KBM-7 (cell line): ENCODE measurements at regions not wholly inside any gene's neighbourhood (a gene's known extent, or its start where the extent isn't known, plus 50 kb on each side); places are given as distances from the start of the nearest gene placed in this dataset.
"Not testable (repeated sequence)": the region's sequence is repeated elsewhere in the genome, so short reads cannot be mapped to it uniquely, and the experiment has no call there.

Experiments used
- DNase-seq: peaks from one replicate; pipeline ENCODE4 v3.0.0-alpha.2; 2015
- in situ Hi-C: fragments of 300-500 bp; cut with MboI; formaldehyde crosslinking; loops from 2 replicates; pipeline ENCODE4 v1.14.3; 2020; ENCODE audit warnings: low sequenced_read_pairs, low pct_unique_long_range_greater_than_20kb, mixed read lengths

DNA sequence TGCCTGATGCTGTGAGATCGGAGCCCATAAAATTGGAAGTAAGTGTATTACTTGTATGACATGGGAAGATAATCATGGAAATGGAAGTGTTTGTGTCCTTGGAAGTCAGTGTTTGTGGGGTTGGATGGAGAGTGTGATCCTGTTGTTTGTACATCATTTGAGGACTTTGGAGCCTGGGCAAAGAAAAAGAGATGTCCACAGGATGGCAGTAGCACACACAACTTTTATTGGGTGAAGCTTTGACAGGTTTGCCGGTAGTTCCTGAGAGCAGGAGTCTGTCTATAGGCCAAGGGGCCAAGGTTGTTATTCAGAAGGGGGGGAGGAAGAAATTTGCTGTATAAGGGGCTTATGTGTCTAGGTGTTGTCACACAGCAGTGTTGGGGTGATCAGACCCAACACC lies 533.3 kb downstream of the RPIA start:
- in situ Hi-C loops, DNase-seq: not testable (repeated sequence)

- DNase-seq, in situ Hi-C loops: not testable (repeated sequence)
These were observed 538.5 kb downstream of the RPIA start for GRCh38 chr2:89229979-89230378.

GRCh38 chr2:89231241-89231640 lies 539.8 kb downstream of the RPIA start:
- DNase-seq, in situ Hi-C loops: not testable (repeated sequence)

DNA sequence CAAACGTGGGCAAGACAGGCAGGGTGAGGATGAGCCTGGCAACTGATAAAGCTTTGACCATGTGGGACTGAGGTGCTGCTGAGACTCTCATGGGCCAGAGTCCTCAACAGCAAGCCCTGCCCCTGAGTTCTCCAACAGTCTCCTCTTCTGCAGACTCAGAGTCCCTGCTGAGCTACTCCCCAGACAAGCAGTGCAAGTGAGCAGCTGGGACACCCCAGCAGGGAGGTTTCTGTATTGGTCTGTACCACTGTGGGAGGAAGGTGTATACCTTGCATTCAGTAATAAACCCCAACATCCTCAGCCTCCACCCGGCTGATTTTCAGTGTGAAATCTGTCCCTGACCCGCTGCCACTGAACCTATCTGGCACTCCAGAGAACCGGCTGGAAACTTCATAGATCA lies 542.5 kb downstream of the RPIA start:
- in situ Hi-C loops, DNase-seq: not testable (repeated sequence)

DNA sequence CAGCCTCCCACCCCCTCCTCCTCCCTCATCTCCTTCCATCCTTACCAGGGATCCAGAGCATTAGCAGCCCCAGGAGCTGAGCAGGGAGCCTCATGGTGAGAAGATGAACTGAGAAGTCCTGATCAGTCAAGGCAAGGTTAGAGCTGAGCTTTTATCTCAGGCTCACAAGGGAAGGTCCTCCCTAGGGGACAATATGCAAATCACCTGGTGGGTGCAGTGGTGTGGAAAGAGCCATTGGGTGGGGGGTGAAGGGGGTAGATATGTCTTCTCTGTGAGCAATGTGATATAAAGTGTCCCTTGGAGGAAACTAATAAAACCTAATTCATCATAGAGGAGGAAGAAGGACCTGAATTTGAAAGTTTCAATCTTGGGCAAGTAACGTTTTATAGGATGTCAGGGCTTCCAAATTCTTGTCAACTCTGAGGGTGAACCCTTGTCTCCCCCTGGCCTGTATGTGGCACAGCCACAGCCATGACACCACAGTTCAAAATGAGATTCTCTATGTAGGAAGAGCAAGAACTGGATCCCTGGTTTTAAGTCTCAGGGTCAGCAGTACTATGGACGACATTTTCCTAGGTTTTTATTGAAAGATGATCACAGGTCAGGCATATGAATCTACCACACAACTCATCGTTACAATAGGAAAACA lies 543.5 kb downstream of the RPIA start:
- in situ Hi-C loops, DNase-seq: not testable (repeated sequence)

DNA sequence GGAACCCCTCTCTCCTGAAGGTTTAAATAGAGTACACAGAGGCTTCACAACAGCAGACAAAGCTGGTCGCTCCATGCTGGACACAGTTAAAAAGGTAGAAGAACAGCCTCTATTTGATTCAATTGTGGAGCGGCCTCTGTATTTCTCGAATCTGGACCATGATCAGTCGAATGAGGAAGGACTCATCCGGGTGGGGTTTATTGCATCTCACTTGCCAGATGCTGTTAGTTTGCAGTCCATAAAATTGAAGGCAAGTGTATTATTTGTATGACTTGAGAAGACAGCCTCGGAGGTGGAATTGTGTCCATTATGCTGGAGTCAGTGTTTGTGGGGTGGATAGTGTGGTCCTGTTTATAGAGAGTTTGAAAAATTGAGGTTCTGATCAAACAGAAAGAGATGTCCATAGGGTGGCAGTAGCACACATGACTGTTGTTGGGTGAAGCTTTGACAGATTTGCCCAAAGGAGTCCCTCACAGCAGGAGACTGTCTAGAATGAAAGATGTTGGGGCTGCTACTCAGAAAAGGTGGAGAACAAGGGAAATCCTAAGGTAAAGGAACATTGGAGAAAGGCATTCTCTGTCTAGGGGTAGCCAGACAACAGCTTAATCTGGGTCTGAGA lies 545.5 kb downstream of the RPIA start:
- DNase-seq, in situ Hi-C loops: not testable (repeated sequence)

GRCh38 chr2:89237783-89238182 lies 546.3 kb downstream of the RPIA start:
- in situ Hi-C loops, DNase-seq: not testable (repeated sequence)

DNA sequence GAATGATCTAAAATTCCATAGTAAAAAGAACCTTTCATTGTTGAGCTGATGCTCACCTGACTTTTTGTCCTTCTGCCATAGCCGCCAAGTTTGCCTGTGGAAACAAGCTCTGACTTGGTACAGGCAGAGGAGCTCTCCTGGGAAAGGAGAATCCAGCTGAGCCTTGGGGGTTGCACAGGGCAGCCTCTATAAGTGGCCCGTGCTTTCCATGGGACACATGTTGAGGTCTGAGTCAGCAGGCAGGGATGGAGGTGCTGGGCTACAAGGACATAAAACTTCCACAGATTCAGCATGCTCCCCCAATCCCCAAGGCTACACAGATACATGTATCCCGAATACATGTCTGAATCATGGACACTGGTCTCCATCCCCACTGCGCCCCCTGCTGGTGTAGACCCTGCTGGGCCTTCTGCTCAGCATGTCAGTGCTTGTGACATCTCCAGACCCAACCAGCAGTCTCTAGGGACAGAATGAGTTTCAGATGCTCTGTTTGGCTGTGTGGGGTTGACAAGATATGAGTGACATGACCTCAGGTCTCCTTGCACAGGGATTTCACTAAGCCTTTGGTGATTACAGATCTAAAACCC lies 551.7 kb downstream of the RPIA start:
- in situ Hi-C loops: not testable (repeated sequence)
- DNase-seq: peak; percentile 39

GRCh38 chr2:89244407-89244806 lies 552.9 kb downstream of the RPIA start:
- in situ Hi-C loops: not testable (repeated sequence)

DNA sequence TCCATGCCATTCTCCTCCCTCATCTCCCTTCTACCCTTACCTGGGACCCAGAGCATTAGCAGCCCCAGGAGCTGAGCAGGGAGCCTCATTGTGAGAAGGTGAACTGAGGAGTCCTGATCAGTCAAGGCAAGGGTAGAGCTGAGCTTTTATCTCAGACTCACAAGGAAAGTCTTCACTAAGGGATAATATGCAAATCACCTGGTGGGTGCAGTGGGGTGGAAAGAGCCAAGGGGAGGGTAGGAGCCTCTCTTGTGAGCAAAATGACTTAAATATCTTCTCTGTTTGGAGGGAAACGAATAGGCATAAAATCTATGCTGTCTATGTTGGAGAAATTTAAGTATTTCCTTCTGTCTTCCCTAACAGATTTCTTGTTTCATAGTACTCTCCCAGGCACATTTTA lies 554.0 kb downstream of the RPIA start:
- peak; percentile 11 for DNase-seq
- in situ Hi-C loops: not testable (repeated sequence)

More at GRCh38 chr2:89244407-89244806, 552.9 kb downstream of the RPIA start:
- not testable (repeated sequence) for DNase-seq

DNA sequence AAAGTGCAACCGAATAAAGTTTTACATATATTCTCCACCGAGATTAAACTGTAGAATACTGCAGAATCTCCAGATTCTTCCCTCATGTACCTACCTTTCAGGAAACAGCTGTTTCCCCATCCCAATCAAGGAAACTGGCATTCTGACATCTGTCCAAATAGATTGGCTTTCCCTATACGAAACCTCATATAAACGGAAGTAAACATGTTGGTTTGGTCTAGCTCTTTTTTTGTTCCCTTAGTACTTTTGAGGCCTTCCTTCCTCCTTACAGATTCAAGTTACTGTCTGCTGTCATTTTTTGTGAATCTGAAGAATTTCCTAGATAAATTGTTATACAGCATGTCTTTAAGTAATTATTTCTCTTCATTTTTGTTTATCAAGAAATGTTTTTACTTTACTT lies 554.6 kb downstream of the RPIA start:
- peak; percentile 79 for DNase-seq
- in situ Hi-C loops: not testable (repeated sequence)

- DNase-seq, in situ Hi-C loops: not testable (repeated sequence)
These were observed 555.1 kb downstream of the RPIA start for GRCh38 chr2:89246620-89247019.

DNA sequence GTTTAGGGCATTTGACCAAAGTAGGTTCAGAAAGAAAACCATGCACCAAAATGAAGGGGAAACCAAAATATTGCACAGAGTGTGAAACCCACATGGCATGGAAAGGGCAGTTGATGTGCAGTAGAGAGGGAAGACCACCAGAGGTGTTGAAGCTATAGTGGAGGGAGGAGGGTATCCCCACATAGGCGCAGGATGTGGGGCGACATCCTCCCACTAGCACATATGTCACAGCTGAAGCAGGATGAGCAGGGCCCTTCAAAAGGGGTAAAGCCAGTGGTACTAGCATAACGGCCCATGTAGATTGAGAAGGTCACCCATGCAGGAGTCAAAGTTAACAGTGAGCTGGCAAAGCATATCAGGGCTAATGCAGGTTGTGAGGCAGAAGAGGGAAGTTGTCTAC lies 563.5 kb downstream of the RPIA start:
- in situ Hi-C loops, DNase-seq: not testable (repeated sequence)

- DNase-seq, in situ Hi-C loops: not testable (repeated sequence)
These were observed 582.0 kb downstream of the RPIA start for GRCh38 chr2:89273443-89273842.

GRCh38 chr2:89280536-89280935 lies 589.1 kb downstream of the RPIA start:
- in situ Hi-C loops, DNase-seq: not testable (repeated sequence)

DNA sequence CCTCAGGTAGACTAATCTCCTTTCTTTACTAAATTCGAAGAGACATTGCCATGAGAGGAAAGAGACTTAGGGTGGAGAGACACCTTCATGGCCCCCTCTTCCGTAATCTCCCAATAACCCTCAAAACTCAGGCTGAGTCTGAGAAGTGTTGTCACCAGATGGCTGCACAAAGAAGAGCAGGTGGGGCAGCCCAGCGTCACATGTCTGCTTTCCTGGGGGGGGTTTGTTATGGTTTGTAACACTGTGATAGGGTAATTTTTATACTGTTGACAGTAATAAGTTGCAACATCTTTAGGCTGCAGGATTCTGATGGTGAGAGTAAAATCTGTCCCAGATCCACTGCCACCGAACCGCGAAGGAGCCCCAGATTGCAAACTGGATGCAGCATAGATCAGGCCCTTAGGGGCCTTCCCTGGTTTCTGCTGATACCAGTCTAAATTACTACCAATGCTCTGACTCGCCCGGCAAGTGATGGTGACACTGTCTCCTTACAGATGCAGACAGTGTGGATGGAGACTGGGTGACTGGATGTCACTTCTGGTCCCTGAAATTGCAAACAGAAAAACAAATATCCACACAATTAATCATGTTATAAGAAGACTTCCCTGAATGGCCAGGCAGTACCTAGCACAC lies 595.1 kb downstream of the RPIA start:
- in situ Hi-C loops, DNase-seq: not testable (repeated sequence)

DNA sequence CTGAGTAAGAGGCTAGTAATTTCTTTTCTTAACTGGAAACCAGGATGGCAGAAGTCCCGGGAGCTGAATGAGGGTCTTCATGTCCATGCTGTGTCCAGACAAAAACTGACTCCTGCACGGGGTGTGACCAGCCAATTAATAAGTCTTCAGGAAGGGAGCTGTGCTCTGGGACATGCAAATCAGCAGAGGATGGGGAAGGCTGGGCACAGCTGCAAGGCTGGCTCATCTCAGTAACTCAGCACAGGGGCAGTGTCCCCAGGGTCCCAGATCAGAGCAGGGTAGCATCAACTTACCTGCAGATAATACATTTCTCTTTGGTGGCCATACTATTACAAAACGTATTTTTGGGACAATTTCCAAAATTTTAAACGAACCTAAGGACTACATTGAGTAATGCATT lies 595.6 kb downstream of the RPIA start:
- DNase-seq, in situ Hi-C loops: not testable (repeated sequence)

DNA sequence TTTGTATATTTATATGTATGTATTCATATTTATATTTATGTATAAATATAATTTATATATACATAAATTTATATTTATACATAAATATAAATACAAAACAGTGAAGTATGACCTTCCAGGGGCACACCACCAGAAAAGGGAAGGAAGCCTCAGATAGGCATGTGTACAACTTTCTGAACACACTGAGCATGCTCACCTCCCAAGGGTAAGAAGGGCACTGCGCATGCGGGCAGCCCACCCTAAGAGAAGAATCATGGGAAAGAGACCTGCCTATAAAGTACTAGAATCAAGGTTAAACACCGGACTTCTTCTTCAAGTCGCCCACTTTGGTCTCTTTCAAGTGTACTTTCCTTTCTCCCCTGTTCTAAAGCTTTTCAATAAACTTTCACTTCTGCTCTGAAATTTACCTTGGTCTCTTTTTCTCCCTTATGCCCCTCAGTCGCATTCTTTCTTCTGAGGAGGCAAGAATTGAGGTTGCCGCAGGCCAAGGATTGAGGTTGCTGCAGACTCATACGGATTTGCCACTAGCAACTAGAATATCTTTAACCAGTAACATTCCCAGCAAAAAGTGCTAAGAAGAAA lies 600.3 kb downstream of the RPIA start:
- DNase-seq, in situ Hi-C loops: not testable (repeated sequence)

DNA sequence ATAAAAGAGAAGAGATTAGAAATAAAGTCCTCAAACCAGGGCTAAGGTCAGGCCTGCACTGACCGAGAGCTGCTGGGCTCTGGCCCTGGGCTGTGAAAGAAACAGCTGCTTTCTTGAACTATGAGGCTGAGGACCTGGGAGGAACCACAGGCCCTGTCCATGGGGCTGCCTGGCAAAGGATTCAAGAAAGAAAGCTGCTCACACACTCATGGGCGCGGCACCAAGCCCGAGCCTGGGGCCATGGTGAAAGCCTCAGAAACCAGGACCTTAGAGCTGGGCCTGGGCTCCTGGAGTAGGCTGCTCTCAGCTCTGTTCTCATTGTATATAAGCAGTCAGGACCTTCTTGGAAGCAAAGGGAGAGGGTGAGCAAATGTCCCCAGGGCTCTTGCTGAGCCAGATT lies 601.9 kb downstream of the RPIA start:
- in situ Hi-C loops: not testable (repeated sequence)

More for the DNA sequence above, 601.9 kb downstream of the RPIA start:
- DNase-seq: not testable (repeated sequence)
